ENCODE measurements at regions not wholly inside any gene's neighbourhood (a gene's known extent, or its start where the extent isn't known, plus 50 kb on each side); places are given as distances from the start of the nearest gene placed in this dataset.

DNA sequence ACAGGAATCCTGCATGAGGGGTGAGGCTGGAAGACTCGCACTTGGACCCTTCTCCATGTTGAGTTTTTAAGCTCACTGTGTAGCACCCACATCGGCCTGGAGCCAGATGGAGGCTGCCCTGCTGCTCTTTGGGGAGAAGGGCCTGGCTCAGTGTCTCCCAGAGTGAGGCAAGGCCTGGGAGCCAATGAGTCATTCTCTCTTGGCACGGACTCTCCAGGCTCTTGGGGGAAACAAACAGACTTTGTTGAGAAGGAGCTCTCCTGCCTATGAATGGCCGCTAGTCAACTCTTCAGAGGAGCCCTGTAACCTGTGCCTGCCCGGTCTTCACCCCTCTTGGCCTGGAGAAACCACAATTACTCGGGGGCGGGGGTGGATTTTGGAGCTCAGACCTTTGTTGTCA, 50.8 kb upstream of the MAF start:
- Histone ChIP-seq H3K27me3 (no peaks in the 10 kb centered on the region), H3K9me3 (no peaks in the 10 kb centered on the region), H3K36me3 (no peaks in the 10 kb centered on the region), H3K4me3 (no peak overlapping the region), H3K27ac (no peak overlapping the region), H3K4me1 (peaks cover 0 to 20% (median 10%) of the 10 kb centered on the region in 4 donors)
- no peak for TF ChIP-seq EP300 (IDR thresholded peaks at IDR 0.05)
- TF ChIP-seq, protein P1, sequence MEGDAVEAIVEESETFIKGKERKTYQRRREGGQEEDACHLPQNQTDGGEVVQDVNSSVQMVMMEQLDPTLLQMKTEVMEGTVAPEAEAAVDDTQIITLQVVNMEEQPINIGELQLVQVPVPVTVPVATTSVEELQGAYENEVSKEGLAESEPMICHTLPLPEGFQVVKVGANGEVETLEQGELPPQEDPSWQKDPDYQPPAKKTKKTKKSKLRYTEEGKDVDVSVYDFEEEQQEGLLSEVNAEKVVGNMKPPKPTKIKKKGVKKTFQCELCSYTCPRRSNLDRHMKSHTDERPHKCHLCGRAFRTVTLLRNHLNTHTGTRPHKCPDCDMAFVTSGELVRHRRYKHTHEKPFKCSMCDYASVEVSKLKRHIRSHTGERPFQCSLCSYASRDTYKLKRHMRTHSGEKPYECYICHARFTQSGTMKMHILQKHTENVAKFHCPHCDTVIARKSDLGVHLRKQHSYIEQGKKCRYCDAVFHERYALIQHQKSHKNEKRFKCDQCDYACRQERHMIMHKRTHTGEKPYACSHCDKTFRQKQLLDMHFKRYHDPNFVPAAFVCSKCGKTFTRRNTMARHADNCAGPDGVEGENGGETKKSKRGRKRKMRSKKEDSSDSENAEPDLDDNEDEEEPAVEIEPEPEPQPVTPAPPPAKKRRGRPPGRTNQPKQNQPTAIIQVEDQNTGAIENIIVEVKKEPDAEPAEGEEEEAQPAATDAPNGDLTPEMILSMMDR (IDR thresholded peaks at IDR 0.05), result no peak
- no peak for TF ChIP-seq POLR2A (IDR thresholded peaks at IDR 0.05)
- TF ChIP-seq POLR2AphosphoS5 (IDR thresholded peaks at IDR 0.05), result no peak
- intact Hi-C loops (cut with DNase I; ENCODE audit: low total_unique reads), result no loop called here
- DNase-seq, result peak; percentile 36 to 59
- WGBS, 5 donors, result 24 to 41% (median 37%) methylated on average over 6 to 7 of the region's 7 CpGs
